WTC11 (cell line): ENCODE measurements at regions not wholly inside any gene's neighbourhood (a gene's known extent, or its start where the extent isn't known, plus 50 kb on each side); places are given as distances from the start of the nearest gene placed in this dataset.

Experiments used
- ATAC-seq: fragments of 200-7000 bp; cut with Tn5 transposase; 2 replicates; pipeline ENCODE4 v1.10.0; 2021; ENCODE audit warnings: mild to moderate bottlenecking, moderate library complexity
- CTCF ChIA-PET: fragments of 300-600 bp; sonication (Branson Sonifier 250); formaldehyde crosslinking; loops from one replicate; lab custom pipeline; 2021; ENCODE audit warnings: antibody characterized with exemption; lab: Charles Lee
- POLR2A ChIA-PET: fragments of 350-600 bp; sonication (Branson Sonifier 250); formaldehyde crosslinking; loops from one replicate; lab custom pipeline; 2021; ENCODE audit warnings: antibody characterized with exemption; lab: Charles Lee
- DNase-seq: peaks from one replicate; pipeline ENCODE4 v3.0.0; 2021; ENCODE audit warnings: low spot score
- H3K27ac Mint-ChIP-seq: 2 replicates; pipeline ENCODE4 v1.8.0; 2021; ENCODE audit warnings: mixed read lengths
- H3K27me3 Mint-ChIP-seq: 2 replicates; pipeline ENCODE4 v1.8.0; 2021; ENCODE audit warnings: low read depth, mild to moderate bottlenecking, moderate library complexity, mixed read lengths
- H3K36me3 Mint-ChIP-seq: 2 replicates; pipeline ENCODE4 v1.8.0; 2021; ENCODE audit warnings: mixed read lengths
- H3K4me1 Mint-ChIP-seq: 2 replicates; pipeline ENCODE4 v1.8.0; 2022; ENCODE audit warnings: mixed read lengths
- H3K4me3 Mint-ChIP-seq: 2 replicates; pipeline ENCODE4 v1.8.0; 2021; ENCODE audit warnings: mild to moderate bottlenecking, moderate library complexity, mixed read lengths
- H3K9me3 Mint-ChIP-seq: 2 replicates; pipeline ENCODE4 v1.8.0; 2021; ENCODE audit warnings: mixed read lengths
- ATF1 ChIP-seq: sonication (generic); formaldehyde crosslinking; IDR thresholded peaks from 2 replicates; pipeline ENCODE4 v1.8.1; 2023; ENCODE audit warnings: mild to moderate bottlenecking, moderate library complexity, missing genetic modification reagents
- ATF6 ChIP-seq: sonication (generic); formaldehyde crosslinking; IDR thresholded peaks from 2 replicates; pipeline ENCODE4 v1.8.1; 2023; ENCODE audit warnings: mild to moderate bottlenecking, missing genetic modification reagents
- E2F4 ChIP-seq: sonication (generic); formaldehyde crosslinking; IDR thresholded peaks from 2 replicates; pipeline ENCODE4 v1.8.1; 2022; ENCODE audit warnings: low read depth, mild to moderate bottlenecking, moderate library complexity, missing genetic modification reagents, borderline replicate concordance
- ERG ChIP-seq: fragments of 250-450 bp; sonication (Bioruptor Pico); IDR thresholded peaks from 2 replicates; pipeline ENCODE4 v1.8.0; 2021; ENCODE audit warnings: mild to moderate bottlenecking
- JUN ChIP-seq: sonication (generic); formaldehyde crosslinking; IDR thresholded peaks from 2 replicates; pipeline ENCODE4 v1.8.0; 2023; ENCODE audit warnings: mild to moderate bottlenecking, missing genetic modification reagents
- RELA ChIP-seq: sonication (generic); formaldehyde crosslinking; IDR thresholded peaks from 2 replicates; pipeline ENCODE4 v1.8.1; 2022; ENCODE audit warnings: missing genetic modification reagents, mild to moderate bottlenecking, borderline replicate concordance
- SOX15 ChIP-seq: fragments of 250-450 bp; sonication (Bioruptor Pico); IDR thresholded peaks from 2 replicates; pipeline ENCODE4 v1.9.0; 2021; ENCODE audit warnings: mild to moderate bottlenecking
- TP53 ChIP-seq: sonication (generic); formaldehyde crosslinking; IDR thresholded peaks from 2 replicates; pipeline ENCODE4 v1.8.1; 2023; ENCODE audit warnings: mild to moderate bottlenecking, missing genetic modification reagents
- ZNF396 ChIP-seq: fragments of 250-450 bp; sonication (Bioruptor Pico); IDR thresholded peaks from 2 replicates; pipeline ENCODE4 v1.8.0; 2021; ENCODE audit warnings: mild to moderate bottlenecking, moderate library complexity, borderline replicate concordance
- ZNF423 ChIP-seq: fragments of 250-450 bp; sonication (Bioruptor Pico); IDR thresholded peaks from 2 replicates; pipeline ENCODE4 v2.1.2; 2022; ENCODE audit warnings: mild to moderate bottlenecking, moderate library complexity
- ZNF425 ChIP-seq: fragments of 250-450 bp; sonication (Bioruptor Pico); conservative IDR thresholded peaks from 2 replicates; pipeline ENCODE4 v1.9.0; 2021; ENCODE audit warnings: mild to moderate bottlenecking
- ZNF512 ChIP-seq: sonication (generic); formaldehyde crosslinking; IDR thresholded peaks from 2 replicates; pipeline ENCODE4 v1.8.1; 2022; ENCODE audit warnings: missing genetic modification reagents, borderline replicate concordance
- ZNF532 ChIP-seq: fragments of 250-450 bp; sonication (Bioruptor Pico); IDR thresholded peaks from 2 replicates; pipeline ENCODE4 v1.9.0; 2021; ENCODE audit warnings: mild to moderate bottlenecking, borderline replicate concordance
- ZNF671 ChIP-seq: fragments of 250-450 bp; sonication (Bioruptor Pico); IDR thresholded peaks from 2 replicates; pipeline ENCODE4 v1.8.0; 2021; ENCODE audit warnings: mild to moderate bottlenecking
- TF ChIP-seq, protein P1 (sequence below): sonication (generic); formaldehyde crosslinking; IDR thresholded peaks from 2 replicates; pipeline ENCODE4 v1.8.0; 2023; ENCODE audit warnings: mild to moderate bottlenecking, missing genetic modification reagents
- TF ChIP-seq, protein P2 (sequence below): sonication (generic); formaldehyde crosslinking; IDR thresholded peaks from 2 replicates; pipeline ENCODE4 v1.8.0; 2022; ENCODE audit warnings: mild to moderate bottlenecking, missing genetic modification reagents
- TF ChIP-seq, protein P3 (sequence below): sonication (generic); formaldehyde crosslinking; IDR thresholded peaks from 2 replicates; pipeline ENCODE4 v1.8.1; 2023; ENCODE audit warnings: mild to moderate bottlenecking, missing genetic modification reagents

- H3K4me3 Mint-ChIP-seq: no peak overlapping the region
- no peak for DNase-seq
- TF ChIP-seq ATF6 (CRISPR knock-in tag) (no peak), JUN (CRISPR knock-in tag) (no peak), ZNF423 (no peak), ATF1 (CRISPR knock-in tag) (no peak), ZNF671 (CRISPR knock-in tag) (no peak), ERG (CRISPR knock-in tag) (no peak), SOX15 (CRISPR knock-in tag) (no peak), E2F4 (CRISPR knock-in tag) (no peak), ZNF396 (no peak), ZNF512 (CRISPR knock-in tag) (no peak), ZNF425 (CRISPR knock-in tag) (no peak)
- TF ChIP-seq, protein P1, sequence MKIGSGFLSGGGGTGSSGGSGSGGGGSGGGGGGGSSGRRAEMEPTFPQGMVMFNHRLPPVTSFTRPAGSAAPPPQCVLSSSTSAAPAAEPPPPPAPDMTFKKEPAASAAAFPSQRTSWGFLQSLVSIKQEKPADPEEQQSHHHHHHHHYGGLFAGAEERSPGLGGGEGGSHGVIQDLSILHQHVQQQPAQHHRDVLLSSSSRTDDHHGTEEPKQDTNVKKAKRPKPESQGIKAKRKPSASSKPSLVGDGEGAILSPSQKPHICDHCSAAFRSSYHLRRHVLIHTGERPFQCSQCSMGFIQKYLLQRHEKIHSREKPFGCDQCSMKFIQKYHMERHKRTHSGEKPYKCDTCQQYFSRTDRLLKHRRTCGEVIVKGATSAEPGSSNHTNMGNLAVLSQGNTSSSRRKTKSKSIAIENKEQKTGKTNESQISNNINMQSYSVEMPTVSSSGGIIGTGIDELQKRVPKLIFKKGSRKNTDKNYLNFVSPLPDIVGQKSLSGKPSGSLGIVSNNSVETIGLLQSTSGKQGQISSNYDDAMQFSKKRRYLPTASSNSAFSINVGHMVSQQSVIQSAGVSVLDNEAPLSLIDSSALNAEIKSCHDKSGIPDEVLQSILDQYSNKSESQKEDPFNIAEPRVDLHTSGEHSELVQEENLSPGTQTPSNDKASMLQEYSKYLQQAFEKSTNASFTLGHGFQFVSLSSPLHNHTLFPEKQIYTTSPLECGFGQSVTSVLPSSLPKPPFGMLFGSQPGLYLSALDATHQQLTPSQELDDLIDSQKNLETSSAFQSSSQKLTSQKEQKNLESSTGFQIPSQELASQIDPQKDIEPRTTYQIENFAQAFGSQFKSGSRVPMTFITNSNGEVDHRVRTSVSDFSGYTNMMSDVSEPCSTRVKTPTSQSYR (CRISPR knock-in tag): no peak
- TF ChIP-seq, protein P2, sequence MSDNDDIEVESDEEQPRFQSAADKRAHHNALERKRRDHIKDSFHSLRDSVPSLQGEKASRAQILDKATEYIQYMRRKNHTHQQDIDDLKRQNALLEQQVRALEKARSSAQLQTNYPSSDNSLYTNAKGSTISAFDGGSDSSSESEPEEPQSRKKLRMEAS (CRISPR knock-in tag): no peak
- no peaks in the 10 kb centered on the region for H3K27me3 Mint-ChIP-seq
- no peak for ATAC-seq
- H3K36me3 Mint-ChIP-seq: peaks cover 3% of the 10 kb centered on the region; the same call in 1 of the 2 replicates
- no peak overlapping the region for H3K27ac Mint-ChIP-seq
- 0 out of 2 replicates have a peak, but pooled peaks cover 4% of the 10 kb centered on the region for H3K4me1 Mint-ChIP-seq
- ChIA-PET CTCF (interaction anchor here (0.7 kb wide), 1 partner anchor 318 kb away, joined by 3 read pairs; no protein-coding TSS in a partner anchor), POLR2A (no interaction called here)
- H3K9me3 Mint-ChIP-seq: peaks cover 19% of the 10 kb centered on the region
Observed at GRCh38 chr1:221117133-221117532, 237.9 kb downstream of the HLX start.

DNA sequence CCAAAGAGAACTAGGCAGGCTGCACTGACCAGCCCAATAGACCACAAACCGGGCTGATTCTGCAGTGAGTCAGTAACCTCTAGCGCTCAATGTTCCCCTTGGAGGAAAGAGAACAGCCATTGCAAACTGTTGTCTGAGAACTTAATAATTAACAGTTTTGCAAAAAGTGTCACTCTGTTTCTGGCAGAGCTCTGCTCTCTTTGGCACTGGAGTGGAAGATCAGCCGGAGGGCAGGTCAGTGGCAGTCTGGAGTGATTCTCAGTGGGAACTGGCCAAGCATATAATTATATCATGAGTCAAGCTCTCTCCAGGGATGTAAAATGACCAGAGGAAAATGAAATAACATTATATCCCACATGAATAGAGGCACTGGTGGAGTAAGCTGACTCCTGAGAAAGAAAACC lies 238.3 kb downstream of the HLX start:
- H3K4me1 Mint-ChIP-seq: 0 out of 2 replicates have a peak, but pooled peaks cover 4% of the 10 kb centered on the region
- peaks cover 20% of the 10 kb centered on the region for H3K9me3 Mint-ChIP-seq
- no peak overlapping the region; the same call in 1 of the 2 replicates for H3K27ac Mint-ChIP-seq
- H3K36me3 Mint-ChIP-seq: peaks cover 3% of the 10 kb centered on the region; the same call in 1 of the 2 replicates
- ChIA-PET POLR2A (no interaction called here), CTCF (interaction anchor here (0.7 kb wide), 1 partner anchor 318 kb away, joined by 3 read pairs; no protein-coding TSS in a partner anchor)
- ATAC-seq: no peak
- no peak overlapping the region for H3K4me3 Mint-ChIP-seq
- no peak for DNase-seq
- H3K27me3 Mint-ChIP-seq: no peaks in the 10 kb centered on the region
- TF ChIP-seq TP53: no peak
- TF ChIP-seq RELA: no peak
- TF ChIP-seq ZNF532 (CRISPR knock-in tag): no peak
- TF ChIP-seq, protein P3, sequence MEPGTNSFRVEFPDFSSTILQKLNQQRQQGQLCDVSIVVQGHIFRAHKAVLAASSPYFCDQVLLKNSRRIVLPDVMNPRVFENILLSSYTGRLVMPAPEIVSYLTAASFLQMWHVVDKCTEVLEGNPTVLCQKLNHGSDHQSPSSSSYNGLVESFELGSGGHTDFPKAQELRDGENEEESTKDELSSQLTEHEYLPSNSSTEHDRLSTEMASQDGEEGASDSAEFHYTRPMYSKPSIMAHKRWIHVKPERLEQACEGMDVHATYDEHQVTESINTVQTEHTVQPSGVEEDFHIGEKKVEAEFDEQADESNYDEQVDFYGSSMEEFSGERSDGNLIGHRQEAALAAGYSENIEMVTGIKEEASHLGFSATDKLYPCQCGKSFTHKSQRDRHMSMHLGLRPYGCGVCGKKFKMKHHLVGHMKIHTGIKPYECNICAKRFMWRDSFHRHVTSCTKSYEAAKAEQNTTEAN (CRISPR knock-in tag): no peak
